DND-41 (cell line): ENCODE measurements at regions not wholly inside any gene's neighbourhood (a gene's known extent, or its start where the extent isn't known, plus 50 kb on each side); places are given as distances from the start of the nearest gene placed in this dataset.

Source experiments
- CTCF ChIP-seq: IDR thresholded peaks from 2 replicates; pipeline ENCODE4 v1.5.1; 2012; ENCODE audit warnings: borderline replicate concordance, low read length, moderate library complexity, mild to moderate bottlenecking; ENCODE audit not compliant: poor library complexity, severe bottlenecking; ENCODE audit errors: extremely low read depth
- EZH2 ChIP-seq: IDR thresholded peaks from 3 replicates; pipeline ENCODE4 v1.6.1; 2012; ENCODE audit warnings: borderline replicate concordance, low read depth, mild to moderate bottlenecking, moderate library complexity, low read length, inconsistent platforms; ENCODE audit not compliant: severe bottlenecking

GRCh38 chr2:198901894-198902293, 555.8 kb downstream of the SATB2 start:
- TF ChIP-seq CTCF (no peak), EZH2 (no peak)
